ENCODE measurements at regions not wholly inside any gene's neighbourhood (a gene's known extent, or its start where the extent isn't known, plus 50 kb on each side); places are given as distances from the start of the nearest gene placed in this dataset.

GRCh38 chr19:31525610-31526147 lies 176.4 kb upstream of the TSHZ3 start:
- ChIA-PET CTCF (no interaction called here), POLR2A (no interaction called here)
- TF ChIP-seq, protein P1, sequence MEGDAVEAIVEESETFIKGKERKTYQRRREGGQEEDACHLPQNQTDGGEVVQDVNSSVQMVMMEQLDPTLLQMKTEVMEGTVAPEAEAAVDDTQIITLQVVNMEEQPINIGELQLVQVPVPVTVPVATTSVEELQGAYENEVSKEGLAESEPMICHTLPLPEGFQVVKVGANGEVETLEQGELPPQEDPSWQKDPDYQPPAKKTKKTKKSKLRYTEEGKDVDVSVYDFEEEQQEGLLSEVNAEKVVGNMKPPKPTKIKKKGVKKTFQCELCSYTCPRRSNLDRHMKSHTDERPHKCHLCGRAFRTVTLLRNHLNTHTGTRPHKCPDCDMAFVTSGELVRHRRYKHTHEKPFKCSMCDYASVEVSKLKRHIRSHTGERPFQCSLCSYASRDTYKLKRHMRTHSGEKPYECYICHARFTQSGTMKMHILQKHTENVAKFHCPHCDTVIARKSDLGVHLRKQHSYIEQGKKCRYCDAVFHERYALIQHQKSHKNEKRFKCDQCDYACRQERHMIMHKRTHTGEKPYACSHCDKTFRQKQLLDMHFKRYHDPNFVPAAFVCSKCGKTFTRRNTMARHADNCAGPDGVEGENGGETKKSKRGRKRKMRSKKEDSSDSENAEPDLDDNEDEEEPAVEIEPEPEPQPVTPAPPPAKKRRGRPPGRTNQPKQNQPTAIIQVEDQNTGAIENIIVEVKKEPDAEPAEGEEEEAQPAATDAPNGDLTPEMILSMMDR (IDR thresholded peaks at IDR 0.05; ENCODE audit: insufficient read depth, low read length, missing control alignments) = no peak
- DNase-seq (ENCODE audit: low read depth, low spot score) = no peak
- no peak overlapping the region for H3K4me3 ChIP-seq (ENCODE audit: low read depth, low read length)

DNA sequence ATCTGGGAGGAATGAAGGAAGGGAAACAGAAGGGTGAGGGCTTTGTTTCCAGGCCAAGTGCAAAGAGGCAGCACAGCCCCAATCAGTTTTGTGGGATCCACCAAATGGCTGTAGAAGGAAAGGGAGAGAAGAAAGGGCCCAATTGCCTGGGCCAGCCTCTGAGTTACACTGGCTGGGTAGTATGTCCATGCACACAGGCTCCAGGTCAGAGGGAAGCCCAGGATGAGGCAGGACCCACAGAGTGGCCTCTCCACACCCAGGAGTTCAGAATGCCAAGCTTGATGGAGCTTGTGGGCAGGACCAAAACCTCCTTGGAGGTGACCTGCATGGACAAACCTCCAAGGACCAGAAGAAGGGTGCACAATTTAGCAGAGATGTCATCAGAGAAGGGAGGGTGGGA lies 178.2 kb upstream of the TSHZ3 start:
- POLR2A ChIA-PET = no interaction called here
- CTCF ChIA-PET = no interaction called here
- TF ChIP-seq, protein P1 (IDR thresholded peaks at IDR 0.05; ENCODE audit: insufficient read depth, low read length, missing control alignments) = no peak

DNA sequence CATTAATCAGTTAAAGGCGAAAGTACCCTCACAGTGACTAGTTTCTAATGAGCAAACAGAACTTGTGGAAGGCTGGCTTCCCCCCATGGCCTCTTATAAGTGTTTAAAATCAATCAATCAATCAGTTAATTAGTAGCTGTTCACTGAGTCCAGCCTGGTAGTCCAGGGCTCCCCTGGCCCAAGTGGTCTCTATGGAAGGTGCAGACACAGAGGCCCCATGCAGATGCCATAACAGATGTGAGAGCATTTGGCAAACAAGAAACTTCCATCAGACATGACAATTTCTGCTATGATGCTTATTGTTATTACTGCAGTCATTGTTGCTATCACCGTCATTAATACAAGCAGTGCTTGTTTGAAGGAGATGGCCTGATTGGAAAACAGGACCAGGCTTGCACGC lies 179.0 kb upstream of the TSHZ3 start:
- ChIA-PET POLR2A (no interaction called here), CTCF (no interaction called here)
- no peak for DNase-seq (ENCODE audit: low read depth, low spot score)
- TF ChIP-seq, protein P1 (IDR thresholded peaks at IDR 0.05; ENCODE audit: insufficient read depth, low read length, missing control alignments) = no peak
- H3K4me3 ChIP-seq (ENCODE audit: low read depth, low read length) = no peak overlapping the region

More for the DNA sequence above, 178.2 kb upstream of the TSHZ3 start:
- no peak overlapping the region for H3K4me3 ChIP-seq (ENCODE audit: low read depth, low read length)
- no peak for DNase-seq (ENCODE audit: low read depth, low spot score)

GRCh38 chr19:31529121-31529520 lies 179.9 kb upstream of the TSHZ3 start:
- no peak overlapping the region for H3K4me3 ChIP-seq (ENCODE audit: low read depth, low read length)
- POLR2A ChIA-PET = no interaction called here
- TF ChIP-seq, protein P1 (IDR thresholded peaks at IDR 0.05; ENCODE audit: insufficient read depth, low read length, missing control alignments) = no peak
- no peak for DNase-seq (ENCODE audit: low read depth, low spot score)
- CTCF ChIA-PET = no interaction called here

GRCh38 chr19:31530781-31531180 lies 181.5 kb upstream of the TSHZ3 start:
- no peak for DNase-seq (ENCODE audit: low read depth, low spot score)
- ChIA-PET POLR2A (no interaction called here), CTCF (no interaction called here)
- H3K4me3 ChIP-seq (ENCODE audit: low read depth, low read length) = no peak overlapping the region
- TF ChIP-seq, protein P1 (IDR thresholded peaks at IDR 0.05; ENCODE audit: insufficient read depth, low read length, missing control alignments) = no peak

- no peak overlapping the region for H3K4me3 ChIP-seq (ENCODE audit: low read depth, low read length)
- POLR2A ChIA-PET = no interaction called here
- no peak for DNase-seq (ENCODE audit: low read depth, low spot score)
- TF ChIP-seq, protein P1 (IDR thresholded peaks at IDR 0.05; ENCODE audit: insufficient read depth, low read length, missing control alignments) = no peak
- CTCF ChIA-PET = no interaction called here
These were observed 182.1 kb upstream of the TSHZ3 start for GRCh38 chr19:31531326-31531725.

All from AG04449 (cell line).